ENCODE measurements at regions not wholly inside any gene's neighbourhood (a gene's known extent, or its start where the extent isn't known, plus 50 kb on each side); places are given as distances from the start of the nearest gene placed in this dataset.

DNA sequence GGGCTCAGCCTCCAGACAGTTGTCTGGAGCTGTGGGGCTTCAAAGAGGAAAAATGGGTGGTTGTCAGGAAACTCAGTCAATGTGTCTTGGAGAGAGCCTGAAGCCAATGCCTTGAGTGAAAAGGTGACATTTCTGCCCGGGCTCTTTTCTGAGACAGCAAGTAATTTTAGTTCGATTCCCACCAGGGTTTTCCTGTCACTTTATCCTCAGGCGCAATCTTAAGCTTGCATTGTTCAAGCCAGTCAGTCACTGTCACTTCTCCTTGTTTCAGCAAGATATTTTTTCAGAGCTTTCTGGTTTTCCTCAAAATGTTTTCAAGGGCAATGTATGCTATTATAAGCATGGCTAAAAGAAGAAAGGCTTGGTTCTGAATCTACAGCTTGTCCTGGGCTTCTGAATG is 404.7 kb upstream of the SEL1L start:
- H3K27ac ChIP-seq = no peak overlapping the region
- TF ChIP-seq, protein P1, sequence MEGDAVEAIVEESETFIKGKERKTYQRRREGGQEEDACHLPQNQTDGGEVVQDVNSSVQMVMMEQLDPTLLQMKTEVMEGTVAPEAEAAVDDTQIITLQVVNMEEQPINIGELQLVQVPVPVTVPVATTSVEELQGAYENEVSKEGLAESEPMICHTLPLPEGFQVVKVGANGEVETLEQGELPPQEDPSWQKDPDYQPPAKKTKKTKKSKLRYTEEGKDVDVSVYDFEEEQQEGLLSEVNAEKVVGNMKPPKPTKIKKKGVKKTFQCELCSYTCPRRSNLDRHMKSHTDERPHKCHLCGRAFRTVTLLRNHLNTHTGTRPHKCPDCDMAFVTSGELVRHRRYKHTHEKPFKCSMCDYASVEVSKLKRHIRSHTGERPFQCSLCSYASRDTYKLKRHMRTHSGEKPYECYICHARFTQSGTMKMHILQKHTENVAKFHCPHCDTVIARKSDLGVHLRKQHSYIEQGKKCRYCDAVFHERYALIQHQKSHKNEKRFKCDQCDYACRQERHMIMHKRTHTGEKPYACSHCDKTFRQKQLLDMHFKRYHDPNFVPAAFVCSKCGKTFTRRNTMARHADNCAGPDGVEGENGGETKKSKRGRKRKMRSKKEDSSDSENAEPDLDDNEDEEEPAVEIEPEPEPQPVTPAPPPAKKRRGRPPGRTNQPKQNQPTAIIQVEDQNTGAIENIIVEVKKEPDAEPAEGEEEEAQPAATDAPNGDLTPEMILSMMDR (IDR thresholded peaks at IDR 0.05) = no peak
- TF ChIP-seq ZFX (IDR thresholded peaks at IDR 0.05; ENCODE audit: borderline replicate concordance) = no peak

DNA sequence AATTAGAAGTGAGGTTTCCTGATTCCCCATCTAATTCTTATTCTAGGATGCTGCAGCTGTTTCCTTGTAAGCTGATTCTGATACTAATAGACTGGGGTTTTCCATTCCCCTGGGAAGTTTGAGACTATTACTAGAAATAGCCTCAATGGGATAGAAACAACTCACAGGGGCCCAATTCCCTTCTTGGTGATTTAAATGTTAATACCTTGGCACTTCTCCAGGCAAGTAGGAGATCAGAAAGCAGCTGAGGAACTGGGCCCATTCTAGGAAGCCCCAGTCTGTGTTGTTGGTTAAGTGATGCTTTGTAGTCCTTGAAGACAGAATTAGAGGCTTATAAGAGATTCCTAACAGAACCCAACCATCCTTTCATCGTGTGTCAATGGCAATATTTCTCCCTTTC is 407.0 kb upstream of the SEL1L start:
- TF ChIP-seq, protein P1 (IDR thresholded peaks at IDR 0.05) = no peak
- no peak for TF ChIP-seq ZFX (IDR thresholded peaks at IDR 0.05; ENCODE audit: borderline replicate concordance)
- H3K27ac ChIP-seq = no peak overlapping the region

DNA sequence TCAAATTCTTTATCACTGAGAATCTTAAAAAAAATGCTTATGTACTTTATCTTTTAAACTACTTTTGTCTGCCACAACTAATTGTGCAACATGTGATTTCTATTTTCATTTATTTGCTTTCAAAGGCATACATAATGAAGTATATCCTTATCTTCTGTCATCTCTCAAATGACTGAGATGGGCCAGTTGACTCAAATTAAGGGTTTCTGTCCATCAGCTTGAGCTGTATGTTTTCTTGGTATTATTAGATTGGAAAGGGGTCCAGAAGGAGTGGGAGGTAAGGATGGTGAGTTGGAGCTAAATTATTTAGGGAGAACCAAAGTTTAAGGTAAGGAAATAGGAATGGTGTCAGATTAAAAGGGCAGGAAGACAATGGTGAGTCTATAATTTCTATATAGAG is 408.4 kb upstream of the SEL1L start:
- H3K27ac ChIP-seq = no peak overlapping the region
- TF ChIP-seq, protein P1 (IDR thresholded peaks at IDR 0.05) = no peak
- no peak for TF ChIP-seq ZFX (IDR thresholded peaks at IDR 0.05; ENCODE audit: borderline replicate concordance)

DNA sequence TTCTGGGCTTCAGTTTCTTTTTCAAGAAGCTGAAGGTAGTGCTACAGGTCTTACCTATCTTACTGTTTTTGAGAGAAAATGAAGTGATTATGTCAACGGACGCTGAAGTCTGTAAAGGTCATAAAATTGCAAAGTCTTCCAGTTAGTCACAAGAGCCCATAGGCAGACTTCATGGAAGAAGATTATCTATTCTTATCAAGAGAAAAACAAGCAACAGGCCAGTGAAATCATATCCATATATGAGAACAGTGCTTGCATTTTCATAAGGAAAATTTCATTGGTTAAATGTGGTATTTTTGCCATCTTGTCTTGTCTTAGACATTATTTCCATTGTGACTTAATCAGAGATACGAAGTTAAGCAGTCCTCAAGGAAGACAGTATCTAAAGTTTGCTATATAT is 412.7 kb upstream of the SEL1L start:
- no peak for TF ChIP-seq ZFX (IDR thresholded peaks at IDR 0.05; ENCODE audit: borderline replicate concordance)
- TF ChIP-seq, protein P1 (IDR thresholded peaks at IDR 0.05) = no peak
- no peak overlapping the region for H3K27ac ChIP-seq

DNA sequence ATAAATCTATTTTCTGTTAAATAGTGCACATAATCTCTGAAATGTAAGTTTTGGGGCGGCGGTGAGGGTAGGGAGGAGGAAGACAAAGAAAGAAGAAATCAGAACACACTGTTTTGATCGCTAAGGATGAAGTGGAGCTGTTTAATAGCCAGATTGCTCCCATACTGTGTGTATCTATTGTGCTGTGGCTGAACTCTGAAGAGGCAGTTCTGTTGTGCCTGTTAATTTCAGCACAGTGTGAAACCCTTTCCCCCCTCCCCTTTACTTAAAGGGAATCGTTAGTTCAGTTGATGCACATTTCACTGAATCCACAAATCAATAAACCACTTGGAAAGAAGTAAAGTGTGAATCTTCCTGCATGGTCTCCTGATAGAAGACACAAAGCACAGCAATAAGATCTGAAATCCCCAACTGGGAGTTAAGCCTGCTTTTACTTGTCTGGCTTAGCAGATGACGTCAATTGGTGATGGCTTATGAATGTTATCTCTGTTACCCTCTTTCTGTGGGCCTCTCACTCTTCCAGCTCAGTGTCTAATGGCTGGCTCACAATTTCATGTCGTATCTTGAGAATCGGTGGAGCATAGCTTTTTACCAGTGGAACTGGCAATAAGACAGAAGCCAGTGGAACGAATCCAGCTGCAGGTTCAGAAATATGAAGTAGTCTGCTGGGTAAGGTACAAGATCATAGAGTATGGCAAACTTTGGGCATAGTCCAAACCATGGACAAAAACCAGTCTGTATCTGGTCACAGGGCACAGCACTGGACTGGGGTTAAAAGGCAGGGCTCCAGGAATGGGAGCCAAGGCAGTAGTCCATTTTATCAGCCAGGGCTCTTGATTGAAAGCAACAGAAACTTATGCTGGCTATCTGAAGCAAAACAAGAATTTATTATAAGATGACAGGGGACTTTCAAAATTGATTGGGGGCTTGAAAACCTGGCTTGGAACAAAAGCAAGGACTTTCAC is 413.5 kb upstream of the SEL1L start:
- TF ChIP-seq ZFX (IDR thresholded peaks at IDR 0.05; ENCODE audit: borderline replicate concordance) = no peak
- TF ChIP-seq, protein P1 (IDR thresholded peaks at IDR 0.05) = no peak
- H3K27ac ChIP-seq = no peak overlapping the region

DNA sequence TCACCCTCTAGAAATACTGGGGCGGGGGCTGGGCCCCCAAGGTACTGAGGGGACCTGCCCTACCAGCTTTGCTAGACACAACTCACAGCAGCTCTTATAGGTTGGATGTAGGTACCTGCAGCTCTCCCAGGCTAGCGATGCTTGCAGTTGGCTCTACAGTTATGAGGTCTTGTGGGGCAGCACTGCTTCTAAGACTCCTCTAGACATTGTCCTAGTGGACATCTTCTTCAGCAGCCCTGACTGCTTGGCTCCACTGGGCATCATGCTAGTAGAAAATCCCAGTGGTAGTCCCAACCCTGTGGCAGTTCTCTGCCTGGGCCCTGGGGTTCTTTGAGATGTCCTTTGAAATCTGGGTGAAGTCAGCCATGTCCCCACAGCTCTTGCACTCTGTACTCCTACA is 419.3 kb upstream of the SEL1L start:
- TF ChIP-seq, protein P1 (IDR thresholded peaks at IDR 0.05) = no peak
- no peak for TF ChIP-seq ZFX (IDR thresholded peaks at IDR 0.05; ENCODE audit: borderline replicate concordance)
- no peak overlapping the region for H3K27ac ChIP-seq

DNA sequence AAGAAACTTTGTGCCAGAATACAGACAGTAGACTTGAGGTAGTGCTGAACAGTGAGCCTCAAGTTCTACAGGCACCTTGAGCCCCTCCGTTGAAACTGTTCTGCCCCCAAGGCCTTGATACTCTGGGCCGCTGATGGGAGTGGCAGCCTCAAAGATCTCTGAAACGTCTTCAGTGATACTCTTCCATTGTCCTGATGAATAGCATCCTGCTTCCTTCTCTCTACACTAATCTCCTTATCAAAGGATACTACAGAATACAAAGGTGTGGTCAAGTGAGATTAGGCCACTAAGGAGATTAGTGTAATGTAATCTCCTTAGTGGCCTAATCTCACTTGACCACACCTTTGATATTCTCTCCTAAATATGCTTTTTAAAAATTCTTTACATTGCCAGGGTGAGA is 419.8 kb upstream of the SEL1L start:
- TF ChIP-seq, protein P1 (IDR thresholded peaks at IDR 0.05) = no peak
- TF ChIP-seq ZFX (IDR thresholded peaks at IDR 0.05; ENCODE audit: borderline replicate concordance) = no peak
- H3K27ac ChIP-seq = no peak overlapping the region

Measured in 22Rv1 (cell line).